HUES48 (cell line): ENCODE measurements at regions not wholly inside any gene's neighbourhood (a gene's known extent, or its start where the extent isn't known, plus 50 kb on each side); places are given as distances from the start of the nearest gene placed in this dataset.
"Not testable (repeated sequence)": the region's sequence is repeated elsewhere in the genome, so short reads cannot be mapped to it uniquely, and the experiment has no call there.

Source experiments
- H3K27ac ChIP-seq: one replicate; pipeline ENCODE4 v1.7.0; 2013; ENCODE audit warnings: low read depth, low read length, inconsistent platforms
- H3K27me3 ChIP-seq: 2 replicates; pipeline ENCODE4 v1.6.1; 2013; ENCODE audit warnings: mild to moderate bottlenecking, low read length; ENCODE audit not compliant: control insufficient read depth, insufficient read depth
- H3K36me3 ChIP-seq: 2 replicates; pipeline ENCODE4 v1.6.1; 2013; ENCODE audit warnings: low read length; ENCODE audit not compliant: control insufficient read depth, insufficient read depth
- H3K4me1 ChIP-seq: 2 replicates; pipeline ENCODE4 v1.6.1; 2013; ENCODE audit warnings: mild to moderate bottlenecking, low read length; ENCODE audit not compliant: control insufficient read depth, insufficient read depth
- H3K4me3 ChIP-seq: 2 replicates; pipeline ENCODE4 v1.5.1; 2013; ENCODE audit warnings: mild to moderate bottlenecking, low read depth, low read length
- H3K9ac ChIP-seq: 2 replicates; pipeline ENCODE4 v1.6.1; 2013; ENCODE audit warnings: mild to moderate bottlenecking, low read depth, low read length, moderate library complexity
- H3K9me3 ChIP-seq: 2 replicates; pipeline ENCODE4 v1.6.1; 2013; ENCODE audit warnings: low read length; ENCODE audit not compliant: control insufficient read depth, insufficient read depth

DNA sequence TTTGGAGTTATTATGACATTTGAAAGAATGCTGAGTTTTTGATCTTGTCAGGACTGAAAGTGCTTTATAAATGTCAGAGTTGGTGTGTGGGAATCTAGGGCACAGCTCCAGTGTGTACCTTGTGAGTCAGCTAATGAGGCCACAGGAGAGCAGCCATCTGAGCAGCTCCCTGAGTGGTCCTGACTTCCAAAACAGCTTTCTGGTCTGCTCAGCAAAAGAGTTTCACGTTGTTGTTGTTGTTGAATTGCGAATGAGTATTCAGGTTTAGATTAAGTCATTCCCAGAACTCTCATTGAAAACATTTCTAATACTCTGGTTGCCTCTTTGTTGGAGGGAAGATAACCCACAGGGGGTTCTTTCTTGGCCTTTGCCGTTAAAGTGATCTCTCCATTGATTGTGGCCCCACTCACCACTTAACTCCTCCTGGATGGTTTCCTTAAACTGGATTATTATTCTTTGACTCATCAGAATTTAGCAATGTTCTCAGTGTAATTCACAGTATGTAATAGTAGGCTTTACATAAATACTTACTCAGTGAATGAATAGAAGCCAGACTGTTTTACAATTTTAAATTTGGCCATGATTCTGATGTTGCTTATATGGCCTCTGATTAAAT, 125.1 kb upstream of the SGCD start:
- Histone ChIP-seq H3K9me3 (no peaks in the 10 kb centered on the region), H3K27me3 (no peaks in the 10 kb centered on the region), H3K4me3 (no peak overlapping the region), H3K4me1 (peaks cover 14% of the 10 kb centered on the region), H3K9ac (no peak overlapping the region), H3K27ac (peak overlapping the region; percentile 81), H3K36me3 (no peaks in the 10 kb centered on the region)

DNA sequence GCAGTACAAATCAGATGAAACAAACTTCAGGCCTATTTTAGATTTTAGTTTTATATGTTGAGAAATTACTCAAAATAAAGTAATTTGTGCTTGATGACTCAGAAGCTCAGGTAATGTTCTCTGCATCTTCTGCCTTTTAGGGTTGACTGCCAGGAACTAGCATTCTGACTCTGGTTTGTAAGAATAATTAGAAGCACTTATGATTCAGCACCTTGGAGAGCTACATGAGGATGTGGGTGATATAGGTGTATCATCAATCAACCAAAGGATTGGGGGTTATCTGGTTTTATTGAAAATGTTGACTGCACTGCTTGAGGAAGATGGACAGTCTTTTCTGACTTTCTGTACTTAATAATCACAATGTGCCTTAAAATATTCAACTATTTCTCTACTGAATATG, 118.7 kb upstream of the SGCD start:
- no peak overlapping the region for H3K27ac ChIP-seq
- no peaks in the 10 kb centered on the region for H3K36me3 ChIP-seq
- H3K4me3 ChIP-seq, result no peak overlapping the region
- H3K4me1 ChIP-seq, result no peaks in the 10 kb centered on the region
- H3K9me3 ChIP-seq, result no peaks in the 10 kb centered on the region
- H3K27me3 ChIP-seq, result no peaks in the 10 kb centered on the region
- no peak overlapping the region for H3K9ac ChIP-seq

DNA sequence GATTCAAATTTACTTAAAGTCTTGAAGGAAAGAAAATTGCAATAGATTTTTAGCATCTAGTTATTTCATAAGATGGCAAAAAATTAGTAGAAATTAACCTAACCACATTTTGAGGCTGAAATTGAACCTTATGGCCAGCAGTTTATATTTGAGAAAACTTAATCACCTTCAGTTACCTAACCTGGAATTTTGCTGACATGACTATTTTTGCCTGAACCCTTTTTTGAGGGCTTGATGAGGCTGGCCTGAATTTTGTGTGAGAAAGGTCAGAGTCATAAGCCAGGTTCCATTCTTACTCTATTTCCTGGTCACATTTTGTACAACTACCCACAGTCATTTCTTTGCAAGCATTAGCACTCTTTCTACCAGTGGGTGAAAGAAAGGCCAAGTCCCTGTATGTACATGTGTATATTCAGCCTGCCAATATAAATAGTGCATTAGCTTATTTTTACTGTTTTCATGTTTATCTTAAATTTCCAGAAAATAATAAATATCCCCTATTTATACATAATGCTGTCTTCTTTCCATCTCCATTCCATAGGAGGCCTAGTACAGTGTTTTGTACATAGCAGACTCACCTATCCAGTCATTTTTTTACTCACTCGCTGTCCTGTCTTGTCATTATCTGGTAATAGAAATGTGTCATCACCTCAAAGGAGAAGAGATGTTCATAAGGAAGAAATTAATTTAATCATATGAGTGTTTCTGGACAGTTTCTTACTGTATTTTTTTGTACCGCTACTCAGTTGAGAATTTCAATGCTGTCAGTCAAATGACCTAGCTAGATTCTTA, 108.4 kb upstream of the SGCD start:
- H3K27ac ChIP-seq, result no peak overlapping the region
- no peaks in the 10 kb centered on the region for H3K27me3 ChIP-seq
- H3K9ac ChIP-seq, result no peak overlapping the region
- H3K36me3 ChIP-seq, result no peaks in the 10 kb centered on the region
- no peak overlapping the region for H3K4me3 ChIP-seq
- no peaks in the 10 kb centered on the region for H3K9me3 ChIP-seq
- H3K4me1 ChIP-seq, result no peaks in the 10 kb centered on the region

DNA sequence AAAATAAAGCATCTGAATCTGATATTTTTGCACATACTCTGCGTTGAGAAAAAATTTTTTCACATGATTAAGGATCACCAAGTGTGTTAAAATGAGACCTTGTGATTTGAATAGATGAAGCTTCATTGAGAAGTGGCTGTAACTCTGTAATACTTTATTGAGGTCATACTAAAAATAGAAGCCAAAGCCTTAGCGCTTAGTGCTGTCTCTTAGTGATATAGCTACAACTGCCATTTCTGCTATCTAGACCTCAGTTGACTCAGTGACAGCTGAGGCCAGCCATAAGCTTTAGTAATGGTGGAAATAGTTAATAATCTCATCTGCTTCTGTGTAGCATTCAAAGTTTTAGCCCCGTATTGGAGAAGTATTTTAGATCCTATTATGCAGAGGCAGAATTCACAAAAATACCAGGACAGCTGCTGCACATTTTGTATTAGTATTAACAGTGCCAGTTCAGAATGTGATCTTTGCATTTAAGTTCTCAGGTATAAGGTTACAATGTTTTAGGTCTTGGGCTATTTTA, 107.4 kb upstream of the SGCD start:
- Histone ChIP-seq H3K9ac (no peak overlapping the region), H3K9me3 (no peaks in the 10 kb centered on the region), H3K36me3 (no peaks in the 10 kb centered on the region), H3K27ac (no peak overlapping the region), H3K27me3 (no peaks in the 10 kb centered on the region), H3K4me3 (no peak overlapping the region), H3K4me1 (no peaks in the 10 kb centered on the region)

DNA sequence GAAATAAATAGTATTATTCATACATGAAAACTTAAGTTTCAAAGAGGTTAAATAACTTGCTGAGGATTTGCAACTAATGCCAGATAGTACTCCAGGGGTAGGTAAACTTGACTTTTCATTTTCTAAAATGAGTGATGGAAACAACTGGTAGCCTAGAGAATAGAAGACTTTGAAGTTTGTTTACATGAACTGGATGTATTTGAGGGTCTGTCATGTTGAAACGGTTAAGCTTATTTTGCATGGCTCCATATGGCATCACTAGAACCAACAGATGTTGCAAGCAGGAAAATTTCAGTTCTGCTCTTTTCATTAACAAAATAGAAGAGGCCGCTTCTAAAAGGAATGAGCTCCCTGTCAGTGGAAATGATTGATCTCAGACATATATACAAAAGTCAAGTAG, 105.1 kb upstream of the SGCD start:
- H3K27ac ChIP-seq, result no peak overlapping the region
- no peaks in the 10 kb centered on the region for H3K9me3 ChIP-seq
- no peaks in the 10 kb centered on the region for H3K36me3 ChIP-seq
- no peak overlapping the region for H3K4me3 ChIP-seq
- no peaks in the 10 kb centered on the region for H3K4me1 ChIP-seq
- H3K9ac ChIP-seq, result no peak overlapping the region
- H3K27me3 ChIP-seq, result no peaks in the 10 kb centered on the region

DNA sequence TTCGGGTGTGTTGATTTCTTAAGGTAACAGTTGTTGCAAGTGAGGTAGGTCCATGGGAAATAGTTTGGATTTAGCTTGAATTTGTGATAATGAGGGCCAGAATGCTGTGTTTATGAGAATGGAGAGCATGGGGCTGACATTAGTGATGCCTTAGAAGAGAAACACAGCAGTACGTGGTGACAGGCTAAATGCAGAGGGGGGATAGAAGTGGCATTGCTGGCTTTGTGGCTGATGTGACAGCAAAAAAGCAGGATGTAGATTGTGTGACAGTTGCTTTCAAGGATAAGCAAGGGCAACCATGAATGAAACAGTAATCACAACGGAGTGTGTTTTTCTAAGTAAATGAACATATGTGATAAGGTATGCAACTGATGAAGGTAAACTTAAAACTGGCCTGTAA, 103.4 kb upstream of the SGCD start:
- Histone ChIP-seq H3K36me3 (no peaks in the 10 kb centered on the region), H3K27me3 (no peaks in the 10 kb centered on the region), H3K9ac (no peak overlapping the region), H3K9me3 (no peaks in the 10 kb centered on the region), H3K27ac (no peak overlapping the region), H3K4me3 (no peak overlapping the region), H3K4me1 (no peaks in the 10 kb centered on the region)

DNA sequence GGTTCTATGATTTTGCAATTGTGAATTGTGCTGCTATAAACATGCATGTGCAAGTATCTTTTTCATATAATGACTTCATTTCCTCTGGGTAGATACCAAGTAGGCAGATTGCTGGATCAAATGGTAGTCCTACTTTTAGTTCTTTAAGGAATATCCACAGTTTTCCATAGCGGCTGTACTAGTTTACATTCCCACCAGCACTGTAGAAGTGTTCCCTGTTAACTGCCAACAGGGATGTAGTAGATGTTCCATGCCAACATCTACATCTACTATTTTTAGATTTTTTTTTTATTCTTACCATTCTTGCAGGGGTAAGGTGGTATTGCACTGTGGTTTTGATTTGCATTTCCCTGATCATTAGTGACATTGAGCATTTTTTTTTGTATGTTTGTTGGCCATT, 100.5 kb upstream of the SGCD start:
- H3K4me3 ChIP-seq, H3K27ac ChIP-seq, H3K27me3 ChIP-seq, H3K9me3 ChIP-seq, H3K36me3 ChIP-seq, H3K9ac ChIP-seq, H3K4me1 ChIP-seq: not testable (repeated sequence)

DNA sequence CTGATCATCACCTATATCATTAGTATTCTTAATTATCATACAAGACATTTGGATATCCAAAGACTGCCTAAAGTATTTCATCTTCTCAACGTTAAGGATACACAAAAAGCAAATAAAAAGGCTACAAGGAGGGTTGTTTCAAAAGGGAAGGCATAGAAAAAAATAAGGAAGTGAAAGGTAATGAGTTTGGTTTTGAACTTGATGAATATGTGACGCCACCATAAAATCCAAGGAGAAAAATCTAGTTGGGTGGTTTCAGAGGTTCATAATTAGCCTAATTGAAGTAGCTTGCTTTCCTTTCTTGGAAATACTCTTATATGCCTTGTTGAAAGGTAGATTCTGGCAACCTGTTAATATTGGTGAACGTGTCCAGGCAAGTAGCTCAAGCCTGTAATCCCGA, 96.1 kb upstream of the SGCD start:
- Histone ChIP-seq H3K9me3 (no peaks in the 10 kb centered on the region), H3K4me3 (no peak overlapping the region), H3K27ac (no peak overlapping the region)

DNA sequence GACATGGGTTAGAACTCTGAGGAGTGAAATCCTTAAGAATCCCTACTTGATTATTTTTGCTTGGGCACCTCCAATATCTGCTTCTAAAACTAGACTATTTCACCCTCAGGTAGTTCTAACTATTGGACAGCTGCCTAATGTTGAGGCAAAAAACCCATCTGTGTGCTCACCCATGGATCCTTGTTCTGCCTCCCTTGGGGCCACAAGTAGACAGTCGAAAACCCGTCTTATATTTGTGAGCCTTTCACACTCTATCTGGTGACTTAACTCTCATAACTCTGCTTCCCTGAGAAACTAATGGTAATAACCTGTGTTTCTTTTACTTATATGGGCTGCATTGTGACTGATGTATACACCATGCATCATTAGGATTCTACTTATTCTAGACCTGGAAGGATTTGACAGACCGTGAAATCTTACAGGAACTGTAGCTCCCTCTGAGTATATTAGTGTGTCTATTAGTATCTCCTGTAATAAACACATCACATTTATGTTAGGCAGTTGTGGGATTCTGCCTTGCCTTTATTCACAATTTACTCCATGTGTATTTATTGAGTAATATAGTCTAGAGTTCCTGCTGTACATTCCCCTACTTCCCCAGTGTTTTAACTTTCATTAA, 94.6 kb upstream of the SGCD start:
- Histone ChIP-seq H3K4me1 (no peaks in the 10 kb centered on the region), H3K27me3 (no peaks in the 10 kb centered on the region), H3K9ac (no peak overlapping the region), H3K9me3 (no peaks in the 10 kb centered on the region), H3K27ac (no peak overlapping the region), H3K4me3 (no peak overlapping the region), H3K36me3 (no peaks in the 10 kb centered on the region)

More for the DNA sequence above, 96.1 kb upstream of the SGCD start:
- H3K36me3 ChIP-seq, result no peaks in the 10 kb centered on the region
- no peak overlapping the region for H3K9ac ChIP-seq
- H3K27me3 ChIP-seq, result no peaks in the 10 kb centered on the region
- H3K4me1 ChIP-seq, result no peaks in the 10 kb centered on the region

DNA sequence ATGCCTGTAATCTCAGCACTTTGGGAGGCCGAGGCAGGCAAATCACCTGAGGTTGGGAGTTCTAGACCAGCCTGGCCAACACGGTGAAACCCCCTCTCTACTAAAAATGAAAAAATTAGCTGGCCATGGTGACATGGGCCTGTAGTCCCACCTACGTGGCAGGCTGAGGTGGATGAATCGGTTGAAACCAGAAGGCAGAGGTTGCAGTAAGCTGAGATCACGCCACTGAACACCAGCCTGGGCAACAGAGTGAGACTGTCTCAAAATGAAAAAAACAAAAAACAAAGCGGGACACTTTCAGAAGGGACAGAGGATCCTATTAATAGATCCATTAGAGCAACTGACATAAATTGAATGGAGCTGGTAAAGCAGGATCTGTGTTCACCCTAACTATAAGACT, 89.6 kb upstream of the SGCD start:
- H3K4me1 ChIP-seq, result no peaks in the 10 kb centered on the region
- no peak overlapping the region for H3K27ac ChIP-seq
- no peak overlapping the region for H3K4me3 ChIP-seq
- H3K9ac ChIP-seq, result no peak overlapping the region
- no peaks in the 10 kb centered on the region for H3K36me3 ChIP-seq
- H3K9me3 ChIP-seq, result no peaks in the 10 kb centered on the region
- H3K27me3 ChIP-seq, result no peaks in the 10 kb centered on the region

DNA sequence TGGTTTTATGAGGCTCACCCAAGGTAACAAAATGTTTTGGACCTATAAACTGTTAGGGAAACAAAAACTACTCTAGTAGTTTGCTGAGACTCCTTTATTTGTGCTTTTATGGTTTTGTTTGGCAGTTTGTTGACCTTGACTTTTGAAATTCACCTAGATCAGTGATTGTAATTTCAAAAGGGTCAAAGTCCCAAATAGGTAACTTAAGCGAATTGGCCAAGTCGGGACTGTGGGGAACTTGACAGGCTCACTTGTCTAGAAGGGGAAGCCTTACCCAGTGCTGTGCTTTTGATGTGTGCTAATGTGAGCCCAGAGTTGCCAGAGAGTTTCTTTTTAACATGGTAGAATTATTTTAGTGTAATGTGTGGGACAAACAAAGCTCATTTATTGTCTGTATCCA, 87.2 kb upstream of the SGCD start:
- no peaks in the 10 kb centered on the region for H3K27me3 ChIP-seq
- no peak overlapping the region for H3K9ac ChIP-seq
- H3K9me3 ChIP-seq, result no peaks in the 10 kb centered on the region
- no peaks in the 10 kb centered on the region for H3K36me3 ChIP-seq
- H3K4me1 ChIP-seq, result no peaks in the 10 kb centered on the region
- H3K4me3 ChIP-seq, result no peak overlapping the region
- H3K27ac ChIP-seq, result no peak overlapping the region
